CD4-positive, alpha-beta T cell (primary cell): ENCODE measurements at regions not wholly inside any gene's neighbourhood (a gene's known extent, or its start where the extent isn't known, plus 50 kb on each side); places are given as distances from the start of the nearest gene placed in this dataset.

Source experiments
- ATAC-seq: fragments of 200-7000 bp; cut with Tn5 transposase; one replicate; pipeline ENCODE4 v1.10.0; 2022; ENCODE audit warnings: mild to moderate bottlenecking; ENCODE audit not compliant: poor library complexity
- CTCF ChIA-PET: fragments of 350-600 bp; sonication (Branson Sonifier 250); formaldehyde crosslinking; loops from one replicate; lab custom pipeline; 2021; ENCODE audit warnings: antibody characterized with exemption, inconsistent platforms; lab: Charles Lee
- POLR2A ChIA-PET: fragments of 350-600 bp; sonication (Branson Sonifier 250); formaldehyde crosslinking; loops from one replicate; lab custom pipeline; 2021; ENCODE audit warnings: antibody characterized with exemption, inconsistent platforms; lab: Charles Lee
- DNase-seq, 14 experiments: peaks; one replicate each; pipeline ENCODE4 v3.0.0-alpha.2; 2013 to 2020; ENCODE audit warnings: mixed read lengths in 2 of 14
- H3K27ac ChIP-seq, 2 donors: one replicate each; pipeline versions ENCODE4 v1.5.1 to v1.7.0; 2013; ENCODE audit warnings: low read length in 2 of 2, low read depth in 1 of 2, mild to moderate bottlenecking in 1 of 2
- H3K27me3 ChIP-seq, 2 experiments: 1 replicate in 1 of 2; 2 replicates in 1 of 2; pipeline versions ENCODE4 v1.6.1 to v1.7.0; 2013; ENCODE audit warnings: low read length in 2 of 2, control low read depth in 1 of 2, mild to moderate bottlenecking in 1 of 2, moderate library complexity in 1 of 2; ENCODE audit not compliant: insufficient read depth in 2 of 2, control insufficient read depth in 1 of 2
- H3K36me3 ChIP-seq: one replicate; pipeline ENCODE4 v1.6.1; 2013; ENCODE audit warnings: low read length, control low read depth; ENCODE audit not compliant: insufficient read depth
- H3K4me1 ChIP-seq: one replicate; pipeline ENCODE4 v1.6.1; 2013; ENCODE audit warnings: low read length, control low read depth; ENCODE audit not compliant: insufficient read depth
- H3K4me3 ChIP-seq: one replicate; pipeline ENCODE4 v1.5.1; 2013; ENCODE audit warnings: mild to moderate bottlenecking, low read length, moderate library complexity
- H3K9me3 ChIP-seq, 2 experiments: 1 replicate in 1 of 2; 2 replicates in 1 of 2; pipeline versions ENCODE4 v1.6.1 to v1.7.0; 2013; ENCODE audit warnings: low read length in 2 of 2, mild to moderate bottlenecking in 2 of 2, control low read depth in 1 of 2, moderate library complexity in 1 of 2; ENCODE audit not compliant: control insufficient read depth in 1 of 2, insufficient read depth in 1 of 2
- H3K27ac Mint-ChIP-seq: one replicate; pipeline ENCODE4 v1.8.0; 2020; ENCODE audit warnings: mixed read lengths
- H3K27me3 Mint-ChIP-seq: one replicate; pipeline ENCODE4 v1.8.0; 2021; ENCODE audit warnings: mixed read lengths
- H3K36me3 Mint-ChIP-seq: one replicate; pipeline ENCODE4 v1.8.0; 2021; ENCODE audit warnings: low read depth, mixed read lengths
- H3K4me1 Mint-ChIP-seq: one replicate; pipeline ENCODE4 v1.8.0; 2021; ENCODE audit warnings: low read depth, mixed read lengths
- H3K4me3 Mint-ChIP-seq: one replicate; pipeline ENCODE4 v1.8.0; 2020; ENCODE audit warnings: mild to moderate bottlenecking, mixed read lengths
- H3K9me3 Mint-ChIP-seq: one replicate; pipeline ENCODE4 v1.8.0; 2020; ENCODE audit warnings: mixed read lengths
- intact Hi-C, 2 experiments: fragments of 100-400 bp; cut with DNase I in 1 of 2; cut with micrococcal nuclease in 1 of 2; formaldehyde crosslinking; loops; one replicate each; pipeline versions ENCODE4 v1.15.1 to v1.9.0; 2023 to 2025; cut with DNase I, micrococcal nuclease
- TF ChIP-seq, protein P1 (sequence below): fragments of 200-600 bp; IDR thresholded peaks from one replicate; pipeline ENCODE4 v1.8.0; 2022; ENCODE audit warnings: antibody characterized with exemption, mild to moderate bottlenecking

DNA sequence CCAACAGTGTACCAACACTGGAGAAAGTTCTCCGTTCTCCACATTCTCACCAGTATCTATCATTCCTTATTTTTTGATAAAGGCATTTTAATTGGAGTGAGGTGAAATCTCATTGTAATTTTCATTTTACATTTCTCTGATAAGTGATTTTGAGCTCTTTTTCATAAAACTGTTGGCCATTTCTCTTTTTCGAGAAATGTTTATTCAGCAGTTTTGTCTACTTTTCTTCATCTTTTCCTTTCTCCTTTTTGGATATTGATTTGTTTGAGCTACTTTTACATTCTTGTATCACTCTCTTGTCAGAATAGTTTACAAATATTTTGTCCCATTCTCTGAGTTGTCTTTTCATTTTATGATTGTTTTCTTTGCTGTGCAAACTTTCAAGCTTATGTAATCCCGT lies 555.2 kb downstream of the COL12A1 start:
- TF ChIP-seq, protein P1, sequence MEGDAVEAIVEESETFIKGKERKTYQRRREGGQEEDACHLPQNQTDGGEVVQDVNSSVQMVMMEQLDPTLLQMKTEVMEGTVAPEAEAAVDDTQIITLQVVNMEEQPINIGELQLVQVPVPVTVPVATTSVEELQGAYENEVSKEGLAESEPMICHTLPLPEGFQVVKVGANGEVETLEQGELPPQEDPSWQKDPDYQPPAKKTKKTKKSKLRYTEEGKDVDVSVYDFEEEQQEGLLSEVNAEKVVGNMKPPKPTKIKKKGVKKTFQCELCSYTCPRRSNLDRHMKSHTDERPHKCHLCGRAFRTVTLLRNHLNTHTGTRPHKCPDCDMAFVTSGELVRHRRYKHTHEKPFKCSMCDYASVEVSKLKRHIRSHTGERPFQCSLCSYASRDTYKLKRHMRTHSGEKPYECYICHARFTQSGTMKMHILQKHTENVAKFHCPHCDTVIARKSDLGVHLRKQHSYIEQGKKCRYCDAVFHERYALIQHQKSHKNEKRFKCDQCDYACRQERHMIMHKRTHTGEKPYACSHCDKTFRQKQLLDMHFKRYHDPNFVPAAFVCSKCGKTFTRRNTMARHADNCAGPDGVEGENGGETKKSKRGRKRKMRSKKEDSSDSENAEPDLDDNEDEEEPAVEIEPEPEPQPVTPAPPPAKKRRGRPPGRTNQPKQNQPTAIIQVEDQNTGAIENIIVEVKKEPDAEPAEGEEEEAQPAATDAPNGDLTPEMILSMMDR = no peak
- Histone ChIP-seq H3K27ac (no peak overlapping the region), H3K27me3 (no peaks in the 10 kb centered on the region), H3K4me1 (no peaks in the 10 kb centered on the region), H3K9me3 (peaks cover 0 to 12% of the 10 kb centered on the region in 2 experiments), H3K4me3 (no peak overlapping the region), H3K36me3 (no peaks in the 10 kb centered on the region)
- no peaks in the 10 kb centered on the region for H3K4me1 Mint-ChIP-seq
- no peaks in the 10 kb centered on the region for H3K36me3 Mint-ChIP-seq
- no peak overlapping the region for H3K4me3 Mint-ChIP-seq
- ChIA-PET CTCF (no interaction called here), POLR2A (no interaction called here)
- H3K27ac Mint-ChIP-seq = no peak overlapping the region
- intact Hi-C loops = no loop called here
- no peaks in the 10 kb centered on the region for H3K27me3 Mint-ChIP-seq
- ATAC-seq = no peak
- H3K9me3 Mint-ChIP-seq = peaks cover 7% of the 10 kb centered on the region
- no peak for DNase-seq

DNA sequence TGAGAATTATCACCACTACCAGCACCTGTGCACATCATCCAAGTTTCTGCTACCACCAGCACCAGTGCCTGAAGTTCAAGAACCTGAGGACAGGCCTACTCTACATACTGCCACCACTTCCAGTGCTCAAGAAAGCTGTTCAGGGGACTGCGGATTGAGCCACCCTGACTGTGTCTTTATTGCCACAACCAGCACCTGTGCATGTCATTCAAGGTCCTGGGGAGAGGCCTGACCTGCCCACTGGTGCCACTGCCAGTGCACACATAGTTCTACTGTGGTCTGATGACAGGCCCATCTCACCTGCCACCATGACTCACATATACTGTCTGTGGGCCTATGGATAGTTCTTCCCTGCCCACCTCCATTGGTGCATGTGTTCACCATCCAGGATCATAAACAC lies 559.4 kb downstream of the COL12A1 start:
- no peak for DNase-seq
- Histone ChIP-seq H3K27me3 (no peaks in the 10 kb centered on the region), H3K36me3 (no peaks in the 10 kb centered on the region), H3K9me3 (peaks cover 0 to 12% of the 10 kb centered on the region in 2 experiments), H3K27ac (no peak overlapping the region), H3K4me1 (no peaks in the 10 kb centered on the region), H3K4me3 (no peak overlapping the region)
- peaks cover 7% of the 10 kb centered on the region for H3K9me3 Mint-ChIP-seq
- POLR2A ChIA-PET = no interaction called here
- no peaks in the 10 kb centered on the region for H3K36me3 Mint-ChIP-seq
- H3K27me3 Mint-ChIP-seq = no peaks in the 10 kb centered on the region
- intact Hi-C loops = no loop called here
- H3K27ac Mint-ChIP-seq = no peak overlapping the region
- CTCF ChIA-PET = no interaction called here
- no peak for ATAC-seq
- no peaks in the 10 kb centered on the region for H3K4me1 Mint-ChIP-seq
- TF ChIP-seq, protein P1 = no peak
- no peak overlapping the region for H3K4me3 Mint-ChIP-seq

DNA sequence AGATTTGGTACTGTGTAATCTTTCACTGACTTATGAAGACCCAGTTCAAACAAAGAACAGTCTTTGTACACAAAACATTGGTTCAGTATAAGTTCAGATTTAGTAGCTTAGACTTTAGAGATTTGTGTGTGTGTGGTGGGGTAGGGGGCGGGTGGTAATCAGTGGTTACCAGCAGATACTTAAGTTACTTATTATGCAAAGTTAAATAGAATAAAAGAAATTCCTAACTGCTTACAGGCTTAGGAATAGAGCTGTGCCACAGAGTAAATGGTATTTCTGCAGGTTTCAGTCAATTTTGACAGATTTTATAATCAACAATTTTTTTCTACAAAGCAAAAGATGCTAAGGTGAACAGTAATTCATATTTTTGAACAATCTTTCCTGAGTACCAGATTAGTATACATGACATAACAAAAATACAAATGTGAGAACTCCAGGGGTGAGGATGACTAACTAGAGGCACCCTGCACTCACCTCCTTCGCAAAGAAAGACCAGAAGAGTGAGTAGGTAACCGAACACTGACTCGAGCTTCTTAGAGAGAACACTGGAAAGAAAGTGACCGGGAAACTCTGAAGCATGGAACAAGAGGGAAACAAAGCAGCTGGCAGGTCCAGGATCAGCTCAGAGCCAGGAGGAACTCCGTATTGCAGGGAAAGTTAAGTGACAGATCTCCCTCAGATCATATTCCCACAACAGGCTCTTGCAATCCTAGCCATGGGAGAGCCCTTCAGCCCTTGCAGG lies 560.6 kb downstream of the COL12A1 start:
- H3K27me3 ChIP-seq = no peaks in the 10 kb centered on the region
- no peaks in the 10 kb centered on the region for H3K36me3 Mint-ChIP-seq
- no peak for ATAC-seq
- H3K9me3 ChIP-seq = peaks cover 0 to 12% of the 10 kb centered on the region in 2 experiments
- no peak overlapping the region for H3K4me3 ChIP-seq
- ChIA-PET CTCF (no interaction called here), POLR2A (no interaction called here)
- H3K4me1 ChIP-seq = no peaks in the 10 kb centered on the region
- no peak overlapping the region for H3K27ac ChIP-seq
- no peak overlapping the region for H3K4me3 Mint-ChIP-seq
- no peaks in the 10 kb centered on the region for H3K27me3 Mint-ChIP-seq
- TF ChIP-seq, protein P1 = no peak
- no peak for DNase-seq
- H3K36me3 ChIP-seq = no peaks in the 10 kb centered on the region
- intact Hi-C loops = no loop called here
- H3K9me3 Mint-ChIP-seq = peaks cover 4% of the 10 kb centered on the region
- no peaks in the 10 kb centered on the region for H3K4me1 Mint-ChIP-seq
- no peak overlapping the region for H3K27ac Mint-ChIP-seq
